ENCODE measurements at regions not wholly inside any gene's neighbourhood (a gene's known extent, or its start where the extent isn't known, plus 50 kb on each side); places are given as distances from the start of the nearest gene placed in this dataset.

DNA sequence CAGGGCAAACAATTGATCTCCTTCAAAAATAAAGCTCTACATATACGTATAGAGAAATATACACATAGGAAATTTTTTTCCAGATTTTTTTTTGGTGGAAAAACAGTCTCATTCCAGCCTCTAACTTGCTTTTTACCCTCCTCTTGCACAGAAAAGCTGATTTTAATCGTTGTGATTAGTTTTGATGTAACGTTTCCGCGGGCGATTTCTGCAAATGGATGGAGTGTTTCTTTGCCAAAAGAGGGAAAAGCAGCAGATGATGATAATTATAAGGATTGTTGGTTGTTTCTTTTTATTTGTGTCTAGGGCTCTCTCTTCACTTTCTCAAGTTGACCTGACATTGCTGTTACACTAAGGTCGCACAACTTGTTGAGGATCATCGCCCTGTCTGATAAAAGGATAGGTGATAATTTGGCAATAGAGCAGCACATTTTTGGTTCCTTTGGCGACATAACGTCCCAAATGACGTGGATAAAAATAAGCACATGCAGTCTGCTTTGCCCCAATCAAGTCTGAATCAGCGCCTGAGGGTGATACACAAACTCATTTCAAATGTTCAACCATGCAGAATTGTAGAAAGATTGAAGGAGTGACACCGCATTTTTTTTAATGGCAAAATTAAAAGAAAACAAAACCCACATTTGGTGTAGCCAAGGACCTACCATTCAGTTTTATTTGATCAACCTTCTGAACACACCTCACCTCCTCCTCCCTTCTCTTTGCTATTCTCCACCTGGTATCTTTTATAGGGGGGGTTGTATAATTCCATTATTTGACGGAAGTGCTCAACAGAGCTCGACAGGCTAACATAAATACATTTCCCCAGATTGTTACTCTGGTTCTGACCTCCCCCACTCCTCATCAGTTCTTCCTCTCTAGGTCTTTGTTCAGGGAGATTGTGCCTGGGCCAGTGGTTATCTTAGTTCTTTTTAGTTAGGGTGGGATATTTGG is 109.6 kb upstream of the KCTD1 start:
- DNase-seq (ENCODE audit: low read depth, low spot score), result no peak
- Histone ChIP-seq H3K4me3 (replicated peaks in 1 of 3; ENCODE audit: insufficient read depth in 1 of 3, low read depth in 1 of 3, low read length in 3 of 3) (peak overlapping the region in 1 of 3 experiments; percentile 63), H2AFZ (ENCODE audit: low read depth, low read length) (no peak overlapping the region), H3K27ac (ENCODE audit: insufficient read depth, low read depth, low read length) (no peak overlapping the region), H3K9me1 (replicated peaks; ENCODE audit: control insufficient read depth, extremely low read depth, insufficient read depth, low read length) (no peaks in the 10 kb centered on the region), H3K36me3 (ENCODE audit: control insufficient read depth in 2 of 2, extremely low read depth in 1 of 2, insufficient read depth in 2 of 2, low read length in 2 of 2) (no peaks in the 10 kb centered on the region), H3K9me3 (replicated peaks; ENCODE audit: control insufficient read depth, insufficient read depth, low read length) (no peaks in the 10 kb centered on the region), H3K4me2 (ENCODE audit: insufficient read depth, low read length) (peak overlapping the region; percentile 85), H3K27me3 (ENCODE audit: control insufficient read depth in 2 of 2, insufficient read depth in 2 of 2, low read length in 2 of 2) (peaks cover 44 to 66% of the 10 kb centered on the region in 2 experiments), H3K79me2 (ENCODE audit: control insufficient read depth, insufficient read depth, low read length) (no peaks in the 10 kb centered on the region), H3K4me1 (ENCODE audit: control insufficient read depth, extremely low read depth, insufficient read depth, low read length) (peaks cover 8% of the 10 kb centered on the region), H3K9ac (replicated peaks; ENCODE audit: extremely low read depth, insufficient read depth, low read length) (no peak overlapping the region), H4K20me1 (replicated peaks; ENCODE audit: control insufficient read depth, extremely low read depth, insufficient read depth, low read length) (no peaks in the 10 kb centered on the region)
- ChIA-PET CTCF (interaction anchor here (1.1 to 2.5 kb wide), 5 partner anchors 11 to 351 kb away, joined by 4 to 15 read pairs (median 7); partner anchors contain the start of gene KCTD1), POLR2A (no interaction called here)
- dilution Hi-C loops (cut with MboI; ENCODE audit: extremely low pct_ligation_motif_present, low sequenced_read_pairs) (no loop called here), intact Hi-C loops (cut with micrococcal nuclease) (loop anchor here (2.0 to 5.0 kb wide), 3 partner anchors 109 to 431 kb away; partner anchors contain the start of genes KCTD1 and TAF4B)
- no TSS peak for BruUV-seq (replicated peaks)
- no peak for FAIRE-seq
- TF ChIP-seq POLR2AphosphoS5 (IDR thresholded peaks at IDR 0.05; ENCODE audit: insufficient read depth, low read depth, low read length) (no peak), JUN (IDR thresholded peaks at IDR 0.05; ENCODE audit: borderline replicate concordance, insufficient read depth, insufficient read length, low read depth) (no peak), FOS (IDR thresholded peaks at IDR 0.05; ENCODE audit: borderline replicate concordance, insufficient read depth, low read length) (no peak), POLR2A (IDR thresholded peaks at IDR 0.05; ENCODE audit: low read depth, low read length) (no peak)
- TF ChIP-seq, protein P1, sequence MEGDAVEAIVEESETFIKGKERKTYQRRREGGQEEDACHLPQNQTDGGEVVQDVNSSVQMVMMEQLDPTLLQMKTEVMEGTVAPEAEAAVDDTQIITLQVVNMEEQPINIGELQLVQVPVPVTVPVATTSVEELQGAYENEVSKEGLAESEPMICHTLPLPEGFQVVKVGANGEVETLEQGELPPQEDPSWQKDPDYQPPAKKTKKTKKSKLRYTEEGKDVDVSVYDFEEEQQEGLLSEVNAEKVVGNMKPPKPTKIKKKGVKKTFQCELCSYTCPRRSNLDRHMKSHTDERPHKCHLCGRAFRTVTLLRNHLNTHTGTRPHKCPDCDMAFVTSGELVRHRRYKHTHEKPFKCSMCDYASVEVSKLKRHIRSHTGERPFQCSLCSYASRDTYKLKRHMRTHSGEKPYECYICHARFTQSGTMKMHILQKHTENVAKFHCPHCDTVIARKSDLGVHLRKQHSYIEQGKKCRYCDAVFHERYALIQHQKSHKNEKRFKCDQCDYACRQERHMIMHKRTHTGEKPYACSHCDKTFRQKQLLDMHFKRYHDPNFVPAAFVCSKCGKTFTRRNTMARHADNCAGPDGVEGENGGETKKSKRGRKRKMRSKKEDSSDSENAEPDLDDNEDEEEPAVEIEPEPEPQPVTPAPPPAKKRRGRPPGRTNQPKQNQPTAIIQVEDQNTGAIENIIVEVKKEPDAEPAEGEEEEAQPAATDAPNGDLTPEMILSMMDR (IDR thresholded peaks at IDR 0.05; ENCODE audit: extremely low read depth in 1 of 2, insufficient read depth in 1 of 2, low read depth in 1 of 2, low read length in 2 of 2), result no peak

All from endothelial cell of umbilical vein (primary cell).